ENCODE measurements at regions not wholly inside any gene's neighbourhood (a gene's known extent, or its start where the extent isn't known, plus 50 kb on each side); places are given as distances from the start of the nearest gene placed in this dataset.

- H3K4me3 ChIP-seq (ENCODE audit: low read length): no peak overlapping the region
- no peak for TF ChIP-seq CTCF (conservative IDR thresholded peaks at IDR 0.05; ENCODE audit: low read depth, low read length)
- no peak for DNase-seq (ENCODE audit: low read depth)
These were observed 768.0 kb upstream of the GJE1 start for GRCh38 chr6:141364694-141365093.

GRCh38 chr6:141364232-141364631, 768.5 kb upstream of the GJE1 start:
- no peak for DNase-seq (ENCODE audit: low read depth)
- H3K4me3 ChIP-seq (ENCODE audit: low read length): no peak overlapping the region

GRCh38 chr6:141361559-141361958, 771.2 kb upstream of the GJE1 start:
- TF ChIP-seq CTCF (conservative IDR thresholded peaks at IDR 0.05; ENCODE audit: low read depth, low read length): no peak
- DNase-seq (ENCODE audit: low read depth): no peak
- H3K4me3 ChIP-seq (ENCODE audit: low read length): no peak overlapping the region

More at GRCh38 chr6:141364232-141364631, 768.5 kb upstream of the GJE1 start:
- TF ChIP-seq CTCF (conservative IDR thresholded peaks at IDR 0.05; ENCODE audit: low read depth, low read length): no peak

GRCh38 chr6:141359953-141360352, 772.8 kb upstream of the GJE1 start:
- H3K4me3 ChIP-seq (ENCODE audit: low read length): no peak overlapping the region
- DNase-seq (ENCODE audit: low read depth): peak; percentile 83
- TF ChIP-seq CTCF (conservative IDR thresholded peaks at IDR 0.05; ENCODE audit: low read depth, low read length): no peak

- no peak overlapping the region for H3K4me3 ChIP-seq (ENCODE audit: low read length)
- TF ChIP-seq CTCF (conservative IDR thresholded peaks at IDR 0.05; ENCODE audit: low read depth, low read length): peak; percentile 9
- no peak for DNase-seq (ENCODE audit: low read depth)
These were observed 778.4 kb upstream of the GJE1 start for GRCh38 chr6:141354191-141354955.

- H3K4me3 ChIP-seq (ENCODE audit: low read length): no peak overlapping the region
- DNase-seq (ENCODE audit: low read depth): no peak
- no peak for TF ChIP-seq CTCF (conservative IDR thresholded peaks at IDR 0.05; ENCODE audit: low read depth, low read length)
These were observed 781.0 kb upstream of the GJE1 start for GRCh38 chr6:141351721-141352120.

GRCh38 chr6:141349710-141350109, 783.0 kb upstream of the GJE1 start:
- H3K4me3 ChIP-seq (ENCODE audit: low read length): no peak overlapping the region
- no peak for DNase-seq (ENCODE audit: low read depth)
- TF ChIP-seq CTCF (conservative IDR thresholded peaks at IDR 0.05; ENCODE audit: low read depth, low read length): no peak
